OCI-LY1 (cell line): ENCODE measurements at regions not wholly inside any gene's neighbourhood (a gene's known extent, or its start where the extent isn't known, plus 50 kb on each side); places are given as distances from the start of the nearest gene placed in this dataset.

Source experiments
- H2AFZ ChIP-seq: fragments of 200-600 bp; sonication (generic), shearing (Covaris generic); 2 replicates; pipeline ENCODE4 v1.6.0; 2014; ENCODE audit warnings: antibody characterized with exemption, mild to moderate bottlenecking, low read length
- H3F3A ChIP-seq: fragments of 200-600 bp; sonication (generic), shearing (Covaris generic); 2 replicates; pipeline ENCODE4 v1.6.0; 2014; ENCODE audit warnings: mild to moderate bottlenecking, antibody characterized with exemption, low read length, moderate library complexity; ENCODE audit not compliant: insufficient read depth
- H3K27ac ChIP-seq: fragments of 200-600 bp; sonication (generic); 2 replicates; pipeline ENCODE4 v1.5.1; 2014; ENCODE audit warnings: low read length, mixed run types, mild to moderate bottlenecking, low read depth; ENCODE audit not compliant: poor library complexity, severe bottlenecking
- H3K27me3 ChIP-seq: fragments of 200-600 bp; sonication (generic); 2 replicates; pipeline ENCODE4 v1.6.0; 2014; ENCODE audit warnings: antibody characterized with exemption, mild to moderate bottlenecking, low read length, moderate library complexity; ENCODE audit not compliant: insufficient read depth
- H3K36me3 ChIP-seq: fragments of 200-600 bp; sonication (generic); 2 replicates; pipeline ENCODE4 v1.6.1; 2014; ENCODE audit warnings: mild to moderate bottlenecking, antibody characterized with exemption, low read length, moderate library complexity, mixed read lengths; ENCODE audit not compliant: insufficient read depth
- H3K4me1 ChIP-seq: fragments of 200-600 bp; sonication (generic); 2 replicates; pipeline ENCODE4 v1.5.1; 2014; ENCODE audit warnings: mild to moderate bottlenecking, low read length, moderate library complexity; ENCODE audit not compliant: insufficient read depth, severe bottlenecking
- H3K4me2 ChIP-seq: fragments of 200-600 bp; sonication (generic), shearing (Covaris generic); 2 replicates; pipeline ENCODE4 v1.6.1; 2014; ENCODE audit warnings: low read length
- H3K4me3 ChIP-seq: fragments of 200-600 bp; sonication (generic); 2 replicates; pipeline ENCODE4 v1.5.1; 2014; ENCODE audit warnings: low read length, low read depth, mild to moderate bottlenecking, mixed read lengths; ENCODE audit not compliant: poor library complexity, severe bottlenecking
- H3K79me2 ChIP-seq: fragments of 200-600 bp; shearing (Covaris generic); 2 replicates; pipeline ENCODE4 v1.6.1; 2016; ENCODE audit warnings: mixed run types, low read length, mixed read lengths; ENCODE audit not compliant: insufficient read depth
- H3K9ac ChIP-seq: fragments of 200-600 bp; sonication (generic), shearing (Covaris generic); 2 replicates; pipeline ENCODE4 v1.6.1; 2014; ENCODE audit warnings: mild to moderate bottlenecking, low read length, mixed read lengths
- H3K9me2 ChIP-seq: fragments of 200-600 bp; sonication (generic), shearing (Covaris generic); 2 replicates; pipeline ENCODE4 v1.6.1; 2014; ENCODE audit warnings: low read depth, mild to moderate bottlenecking, low read length, mixed read lengths
- H3K9me3 ChIP-seq: fragments of 200-600 bp; shearing (Covaris generic); 2 replicates; pipeline ENCODE4 v1.6.1; 2014; ENCODE audit warnings: low read length, mixed read lengths
- H4K20me1 ChIP-seq: fragments of 200-600 bp; sonication (generic), shearing (Covaris generic); 2 replicates; pipeline ENCODE4 v1.6.0; 2016; ENCODE audit warnings: mild to moderate bottlenecking, low read length; ENCODE audit not compliant: insufficient read depth
- EZH2 ChIP-seq: fragments of 200-600 bp; sonication (generic), shearing (Covaris generic); IDR thresholded peaks from 2 replicates; pipeline ENCODE4 v1.8.0; 2017; ENCODE audit warnings: borderline replicate concordance, mixed run types, mild to moderate bottlenecking, antibody characterized with exemption, low read length, moderate library complexity, mixed read lengths
- TF ChIP-seq, protein P1 (sequence below): fragments of 200-600 bp; sonication (generic), shearing (Covaris generic); IDR thresholded peaks from 2 replicates; pipeline ENCODE4 v1.5.1; 2017; ENCODE audit warnings: mild to moderate bottlenecking, antibody characterized with exemption, low read length, moderate library complexity, mixed read lengths

DNA sequence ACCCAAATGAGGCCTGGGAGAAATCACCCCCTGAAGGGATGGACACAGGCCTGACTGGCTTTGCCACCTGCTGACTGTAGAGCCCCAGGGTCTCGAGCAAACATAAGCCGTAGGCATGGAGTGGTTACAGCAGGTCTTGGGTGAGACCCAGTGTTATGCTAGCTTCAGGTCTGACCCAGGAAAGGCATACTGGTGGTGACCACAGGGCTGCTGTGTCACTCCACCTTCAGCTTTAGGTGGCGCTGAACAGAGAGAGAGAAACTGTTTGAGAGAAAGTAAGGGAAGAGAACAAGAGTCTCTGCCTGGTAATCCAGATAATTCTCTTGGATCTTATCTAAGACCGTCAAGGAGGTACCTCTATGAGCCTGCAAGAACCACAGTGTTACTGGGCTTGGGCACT lies 1544.2 kb upstream of the TMEFF2 start:
- TF ChIP-seq EZH2 = no peak
- TF ChIP-seq, protein P1, sequence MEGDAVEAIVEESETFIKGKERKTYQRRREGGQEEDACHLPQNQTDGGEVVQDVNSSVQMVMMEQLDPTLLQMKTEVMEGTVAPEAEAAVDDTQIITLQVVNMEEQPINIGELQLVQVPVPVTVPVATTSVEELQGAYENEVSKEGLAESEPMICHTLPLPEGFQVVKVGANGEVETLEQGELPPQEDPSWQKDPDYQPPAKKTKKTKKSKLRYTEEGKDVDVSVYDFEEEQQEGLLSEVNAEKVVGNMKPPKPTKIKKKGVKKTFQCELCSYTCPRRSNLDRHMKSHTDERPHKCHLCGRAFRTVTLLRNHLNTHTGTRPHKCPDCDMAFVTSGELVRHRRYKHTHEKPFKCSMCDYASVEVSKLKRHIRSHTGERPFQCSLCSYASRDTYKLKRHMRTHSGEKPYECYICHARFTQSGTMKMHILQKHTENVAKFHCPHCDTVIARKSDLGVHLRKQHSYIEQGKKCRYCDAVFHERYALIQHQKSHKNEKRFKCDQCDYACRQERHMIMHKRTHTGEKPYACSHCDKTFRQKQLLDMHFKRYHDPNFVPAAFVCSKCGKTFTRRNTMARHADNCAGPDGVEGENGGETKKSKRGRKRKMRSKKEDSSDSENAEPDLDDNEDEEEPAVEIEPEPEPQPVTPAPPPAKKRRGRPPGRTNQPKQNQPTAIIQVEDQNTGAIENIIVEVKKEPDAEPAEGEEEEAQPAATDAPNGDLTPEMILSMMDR = no peak
- Histone ChIP-seq H3K36me3 (no peaks in the 10 kb centered on the region), H3K4me2 (no peak overlapping the region), H3K9me2 (no peaks in the 10 kb centered on the region), H3K9me3 (no peaks in the 10 kb centered on the region), H3K4me1 (no peaks in the 10 kb centered on the region), H3K9ac (no peak overlapping the region), H2AFZ (no peak overlapping the region), H4K20me1 (no peaks in the 10 kb centered on the region), H3F3A (no peaks in the 10 kb centered on the region), H3K4me3 (no peak overlapping the region), H3K79me2 (no peaks in the 10 kb centered on the region), H3K27ac (no peak overlapping the region), H3K27me3 (no peaks in the 10 kb centered on the region)

GRCh38 chr2:193712912-193713311 lies 1518.2 kb upstream of the TMEFF2 start:
- H3K9me3 ChIP-seq = no peaks in the 10 kb centered on the region
- H3F3A ChIP-seq = no peaks in the 10 kb centered on the region
- no peaks in the 10 kb centered on the region for H3K27me3 ChIP-seq
- no peaks in the 10 kb centered on the region for H4K20me1 ChIP-seq
- no peaks in the 10 kb centered on the region for H3K36me3 ChIP-seq
- H3K27ac ChIP-seq = no peak overlapping the region
- H3K4me2 ChIP-seq = no peak overlapping the region
- H3K4me3 ChIP-seq = no peak overlapping the region
- no peaks in the 10 kb centered on the region for H3K9me2 ChIP-seq
- no peak overlapping the region for H3K9ac ChIP-seq
- no peak overlapping the region for H2AFZ ChIP-seq
- TF ChIP-seq, protein P1 = no peak
- no peak for TF ChIP-seq EZH2
- no peaks in the 10 kb centered on the region for H3K4me1 ChIP-seq
- H3K79me2 ChIP-seq = no peaks in the 10 kb centered on the region

GRCh38 chr2:193703411-193703810 lies 1508.7 kb upstream of the TMEFF2 start:
- Histone ChIP-seq H3K4me2 (no peak overlapping the region), H3F3A (no peaks in the 10 kb centered on the region), H3K27ac (no peak overlapping the region), H3K4me1 (no peaks in the 10 kb centered on the region), H3K36me3 (no peaks in the 10 kb centered on the region), H3K9me2 (no peaks in the 10 kb centered on the region), H3K79me2 (no peaks in the 10 kb centered on the region), H3K9ac (no peak overlapping the region), H3K9me3 (no peaks in the 10 kb centered on the region), H2AFZ (no peak overlapping the region), H3K4me3 (no peak overlapping the region), H3K27me3 (no peaks in the 10 kb centered on the region), H4K20me1 (no peaks in the 10 kb centered on the region)
- TF ChIP-seq, protein P1 = no peak
- no peak for TF ChIP-seq EZH2
